SK-N-SH (cell line): ENCODE measurements at regions not wholly inside any gene's neighbourhood (a gene's known extent, or its start where the extent isn't known, plus 50 kb on each side); places are given as distances from the start of the nearest gene placed in this dataset.
"Not testable (repeated sequence)": the region's sequence is repeated elsewhere in the genome, so short reads cannot be mapped to it uniquely, and the experiment has no call there.

Experiments used
- CTCF ChIA-PET: fragments of 300-600, 350-600 bp; formaldehyde crosslinking; extraction: SDS; loops from one replicate; lab custom pipeline; 2021; lab: Yijun Ruan, JAX
- POLR2A ChIA-PET: fragments of 350-600 bp; sonication (Branson Sonifier 250); formaldehyde crosslinking; extraction: SDS; loops from one replicate; lab custom pipeline; 2020; ENCODE audit warnings: antibody characterized with exemption, inconsistent platforms; lab: Yijun Ruan, JAX
- DNase-seq: peaks from one replicate; pipeline ENCODE4 v3.0.0; 2012
- H2AFZ ChIP-seq: fragments of 200-600 bp; sonication (generic); 2 replicates; pipeline ENCODE4 v1.8.1; 2016; ENCODE audit warnings: antibody characterized with exemption, mild to moderate bottlenecking, low read depth
- H3F3A ChIP-seq: fragments of 200-600 bp; sonication (generic); replicated peaks from 2 replicates; pipeline ENCODE3; 2016; ENCODE audit warnings: antibody characterized with exemption, mild to moderate bottlenecking; ENCODE audit not compliant: insufficient read depth
- H3K27ac ChIP-seq, 2 experiments: fragments of 200-500 bp in 1 of 2; fragments of 200-600 bp in 1 of 2; sonication (Bioruptor generic) in 1 of 2; sonication (generic), shearing (Covaris generic) in 1 of 2; 2 replicates each; pipeline versions ENCODE4 v1.5.1 to v1.6.1; 2014 to 2016; ENCODE audit warnings: low read depth in 2 of 2, inconsistent platforms in 1 of 2, low read length in 1 of 2, mild to moderate bottlenecking in 1 of 2, mixed read lengths in 1 of 2
- H3K27me3 ChIP-seq: fragments of 200-600 bp; sonication (generic), shearing (Covaris generic); 2 replicates; pipeline ENCODE4 v1.6.1; 2016; ENCODE audit warnings: mixed run types; ENCODE audit not compliant: insufficient read depth
- H3K36me3 ChIP-seq, 2 experiments: fragments of 200-500 bp in 1 of 2; fragments of 200-600 bp in 1 of 2; sonication (Bioruptor generic) in 1 of 2; sonication (generic) in 1 of 2; replicated peaks in 1 of 2; 2 replicates each; pipeline versions ENCODE3 to v1.5.1; 2014 to 2016; ENCODE audit warnings: low read length in 1 of 2, mild to moderate bottlenecking in 1 of 2; ENCODE audit not compliant: insufficient read depth in 2 of 2, control insufficient read depth in 1 of 2
- H3K4me1 ChIP-seq, 2 experiments: fragments of 200-500 bp in 1 of 2; fragments of 200-600 bp in 1 of 2; sonication (Bioruptor generic) in 1 of 2; sonication (generic), shearing (Covaris generic) in 1 of 2; 2 replicates each; pipeline versions ENCODE4 v1.5.1 to v1.6.1; 2014 to 2016; ENCODE audit warnings: low read depth in 1 of 2, low read length in 1 of 2, mixed run types in 1 of 2; ENCODE audit not compliant: insufficient read depth in 2 of 2, control insufficient read depth in 1 of 2
- H3K4me2 ChIP-seq: fragments of 200-600 bp; sonication (generic), shearing (Covaris generic); 2 replicates; pipeline ENCODE4 v1.6.1; 2017; ENCODE audit warnings: mixed run types
- H3K4me3 ChIP-seq, 2 experiments: fragments of 200-500 bp in 1 of 2; fragments of 200-600 bp in 1 of 2; sonication (Bioruptor generic) in 1 of 2; sonication (generic), shearing (Covaris generic) in 1 of 2; 2 replicates each; pipeline versions ENCODE4 v1.5.1 to v1.8.1; 2014 to 2016; ENCODE audit warnings: low read depth in 2 of 2, inconsistent platforms in 1 of 2, low read length in 1 of 2, mild to moderate bottlenecking in 1 of 2, mixed read lengths in 1 of 2, moderate library complexity in 1 of 2
- H3K79me2 ChIP-seq: fragments of 200-600 bp; sonication (generic); 2 replicates; pipeline ENCODE4 v1.8.1; 2017; ENCODE audit warnings: mild to moderate bottlenecking; ENCODE audit not compliant: insufficient read depth
- H3K9ac ChIP-seq: fragments of 200-600 bp; sonication (generic); 2 replicates; pipeline ENCODE4 v1.6.1; 2017; ENCODE audit warnings: mixed run types
- H3K9me2 ChIP-seq: fragments of 200-600 bp; sonication (generic); 2 replicates; pipeline ENCODE4 v1.6.1; 2017; ENCODE audit warnings: mixed run types
- H3K9me3 ChIP-seq: fragments of 200-600 bp; sonication (generic); 2 replicates; pipeline ENCODE4 v1.6.1; 2017; ENCODE audit warnings: mixed run types, mild to moderate bottlenecking, moderate library complexity
- H4K20me1 ChIP-seq: fragments of 200-600 bp; sonication (generic); 2 replicates; pipeline ENCODE4 v1.6.1; 2017; ENCODE audit warnings: mild to moderate bottlenecking, mixed run types; ENCODE audit not compliant: insufficient read depth
- NFIC ChIP-seq: IDR thresholded peaks from 2 replicates; pipeline ENCODE4 v1.4.0; 2012; ENCODE audit warnings: borderline replicate concordance
- TAF1 ChIP-seq: IDR thresholded peaks from 2 replicates; pipeline ENCODE4 v1.6.1; 2012; ENCODE audit warnings: low read depth, mild to moderate bottlenecking, low read length, moderate library complexity, borderline replicate concordance
- WGBS: methylation state at CpG from one replicate; pipeline ENCODE4 v1.1.6; 2017; ENCODE audit warnings: low lambda C conversion rate; 5-methylcytosine and 5-hydroxymethylcytosine counted together

DNA sequence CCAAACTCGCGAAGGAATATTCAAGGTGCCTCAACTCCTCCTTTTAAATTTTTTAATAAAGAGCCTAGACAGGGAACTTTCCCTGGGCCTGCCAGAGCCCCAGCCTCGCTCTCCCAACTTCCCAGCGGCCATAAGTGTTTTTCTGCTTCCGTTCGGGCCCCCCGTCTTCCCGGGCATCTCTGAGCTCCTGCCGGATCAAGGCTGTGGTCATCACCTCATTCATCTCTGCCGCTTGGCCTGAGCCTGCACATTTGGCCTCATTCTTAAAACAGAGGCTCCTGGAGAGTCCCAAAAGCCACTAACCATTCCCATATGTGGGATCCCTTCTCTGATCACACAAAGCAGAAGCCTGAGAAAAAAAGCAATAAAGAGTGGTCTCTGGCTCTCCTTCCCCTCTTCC is 969.1 kb upstream of the DEFB115 start (continued):
- TF ChIP-seq NFIC (no peak), TAF1 (no peak)

DNA sequence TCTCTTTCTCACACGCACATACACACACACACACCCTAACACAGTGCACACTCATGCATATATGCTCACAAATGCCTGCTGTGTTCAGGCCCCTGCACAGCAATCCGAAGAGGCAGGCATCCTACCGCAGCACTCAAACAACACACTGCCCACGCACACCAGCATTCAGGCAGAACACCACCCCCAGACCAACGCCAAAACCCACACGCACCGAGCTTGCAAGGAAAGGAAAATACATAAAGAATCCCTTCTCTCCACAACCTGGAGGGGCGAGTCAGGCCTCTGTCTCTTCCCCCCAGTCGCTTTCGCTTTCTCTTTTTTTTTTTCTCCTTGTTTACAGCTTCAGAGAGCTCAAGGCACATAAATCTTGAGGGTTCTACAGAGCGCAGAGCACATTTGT is 968.4 kb upstream of the DEFB115 start:
- POLR2A ChIA-PET, H3K4me3 ChIP-seq, H3K9ac ChIP-seq, H3K27ac ChIP-seq, H3K27me3 ChIP-seq, H3K9me3 ChIP-seq, H3K4me2 ChIP-seq, H3K9me2 ChIP-seq, CTCF ChIA-PET, H3K79me2 ChIP-seq, H3F3A ChIP-seq, H4K20me1 ChIP-seq, H2AFZ ChIP-seq, H3K4me1 ChIP-seq, DNase-seq, H3K36me3 ChIP-seq: not testable (repeated sequence)
- 66% methylated on average over 10 of the region's 11 CpGs for WGBS

GRCh38 chr20:30289711-30290141 is 967.7 kb upstream of the DEFB115 start:
- H3K36me3 ChIP-seq, H3K9me3 ChIP-seq, H3K4me2 ChIP-seq, H3K9me2 ChIP-seq, H3K4me1 ChIP-seq, DNase-seq, H2AFZ ChIP-seq, H3F3A ChIP-seq, H3K79me2 ChIP-seq, H3K4me3 ChIP-seq, H3K27me3 ChIP-seq, CTCF ChIA-PET, H3K27ac ChIP-seq, H3K9ac ChIP-seq, H4K20me1 ChIP-seq: not testable (repeated sequence)
- POLR2A ChIA-PET, result interaction anchor here (0.7 kb wide), 1 partner anchor 24 kb away, joined by 3 read pairs; no protein-coding TSS in a partner anchor
- WGBS, result 83% methylated on average over 27 of the region's 27 CpGs

- H3K36me3 ChIP-seq, H3F3A ChIP-seq, H3K9me2 ChIP-seq, H3K4me1 ChIP-seq, CTCF ChIA-PET, H3K9ac ChIP-seq, H3K4me3 ChIP-seq, H3K79me2 ChIP-seq, H3K9me3 ChIP-seq, H2AFZ ChIP-seq, H3K27ac ChIP-seq, POLR2A ChIA-PET, H4K20me1 ChIP-seq, H3K4me2 ChIP-seq, H3K27me3 ChIP-seq: not testable (repeated sequence)
- peak; percentile 60 for DNase-seq
- 25% methylated on average over 12 of the region's 27 CpGs for WGBS
Observed at GRCh38 chr20:30290361-30291063, 967.0 kb upstream of the DEFB115 start.

DNA sequence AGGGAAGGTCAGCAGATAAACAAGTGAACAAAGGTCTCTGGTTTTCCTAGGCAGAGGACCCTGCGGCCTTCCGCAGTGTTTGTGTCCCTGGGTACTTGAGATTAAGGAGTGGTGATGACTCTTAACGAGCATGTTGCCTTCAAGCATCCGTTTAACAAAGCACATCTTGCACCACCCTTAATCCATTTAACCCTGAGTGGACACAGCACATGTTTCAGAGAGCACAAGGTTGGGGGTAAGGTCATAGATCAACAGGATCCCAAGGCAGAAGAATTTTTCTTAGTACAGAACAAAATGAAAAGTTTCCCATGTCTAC is 966.4 kb upstream of the DEFB115 start:
- H3K79me2 ChIP-seq, H3K36me3 ChIP-seq, CTCF ChIA-PET, H3K27ac ChIP-seq, H3K9ac ChIP-seq, H4K20me1 ChIP-seq, H3K4me2 ChIP-seq, POLR2A ChIA-PET, DNase-seq, H3K4me3 ChIP-seq, H3K9me2 ChIP-seq, H2AFZ ChIP-seq, H3K27me3 ChIP-seq, H3F3A ChIP-seq, H3K4me1 ChIP-seq, H3K9me3 ChIP-seq: not testable (repeated sequence)
- WGBS, result 34% methylated on average over 2 of the region's 4 CpGs

DNA sequence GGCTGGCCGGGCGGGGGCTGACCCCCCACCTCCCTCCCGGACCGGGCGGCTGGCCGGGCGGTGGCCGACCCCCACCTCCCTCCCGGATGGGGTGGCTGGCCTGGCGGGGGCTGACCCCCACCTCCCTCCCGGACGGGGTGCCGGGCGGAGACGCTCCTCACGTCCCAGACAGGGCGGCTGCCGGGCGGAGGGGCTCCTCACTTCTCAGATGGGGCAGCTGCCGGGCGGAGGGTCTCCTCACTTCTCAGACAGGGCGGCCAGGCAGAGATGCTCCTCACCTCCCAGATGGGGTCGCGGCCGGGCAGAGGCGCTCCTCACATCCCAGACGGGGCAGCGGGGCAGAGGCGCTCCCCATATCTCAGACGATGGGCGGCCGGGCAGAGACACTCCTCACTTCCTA is 965.8 kb upstream of the DEFB115 start:
- H3K4me2 ChIP-seq, H3K9me2 ChIP-seq, POLR2A ChIA-PET, H3K27ac ChIP-seq, CTCF ChIA-PET, H3K9me3 ChIP-seq, H3K27me3 ChIP-seq, H3K9ac ChIP-seq, H3K79me2 ChIP-seq, H4K20me1 ChIP-seq, DNase-seq, H3K4me3 ChIP-seq, H3F3A ChIP-seq, H3K4me1 ChIP-seq, H2AFZ ChIP-seq, H3K36me3 ChIP-seq: not testable (repeated sequence)
- 80% methylated on average over 1 of the region's 32 CpGs for WGBS

GRCh38 chr20:30295396-30295795 is 962.1 kb upstream of the DEFB115 start:
- H3K4me3 ChIP-seq, H3F3A ChIP-seq, H3K79me2 ChIP-seq, H3K27ac ChIP-seq, POLR2A ChIA-PET, CTCF ChIA-PET, H3K4me2 ChIP-seq, H3K9ac ChIP-seq, H3K27me3 ChIP-seq, H3K9me2 ChIP-seq, DNase-seq, H3K36me3 ChIP-seq, H4K20me1 ChIP-seq, H3K4me1 ChIP-seq, H3K9me3 ChIP-seq, H2AFZ ChIP-seq: not testable (repeated sequence)
- 0% methylated on average over 1 of the region's 1 CpG for WGBS
